SH-SY5Y (cell line): ENCODE measurements at regions not wholly inside any gene's neighbourhood (a gene's known extent, or its start where the extent isn't known, plus 50 kb on each side); places are given as distances from the start of the nearest gene placed in this dataset.

ENCODE experiments used
- GATA2 ChIP-seq: IDR thresholded peaks from 2 replicates; pipeline ENCODE4 v1.6.1; 2011; ENCODE audit warnings: mild to moderate bottlenecking, low read depth, low read length
- GATA3 ChIP-seq: IDR thresholded peaks from 2 replicates; pipeline ENCODE4 v1.6.1; 2011; ENCODE audit warnings: low read depth, mild to moderate bottlenecking, low read length, moderate library complexity

GRCh38 chr19:31543456-31543855 lies 194.2 kb upstream of the TSHZ3 start:
- TF ChIP-seq GATA2 (no peak), GATA3 (no peak)

- no peak for TF ChIP-seq GATA3
- TF ChIP-seq GATA2: no peak
Observed at GRCh38 chr19:31545777-31546176, 196.5 kb upstream of the TSHZ3 start.

- TF ChIP-seq GATA2 (no peak), GATA3 (no peak)
Observed at GRCh38 chr19:31546205-31546960, 197.1 kb upstream of the TSHZ3 start.

- no peak for TF ChIP-seq GATA2
- no peak for TF ChIP-seq GATA3
Observed at GRCh38 chr19:31548941-31549340, 199.7 kb upstream of the TSHZ3 start.

- TF ChIP-seq GATA2 (peak; percentile 68), GATA3 (peak; percentile 70)
Observed at GRCh38 chr19:31553112-31553845, 204.0 kb upstream of the TSHZ3 start.

- TF ChIP-seq GATA3: no peak
- TF ChIP-seq GATA2: no peak
Observed at GRCh38 chr19:31553846-31554215, 204.6 kb upstream of the TSHZ3 start.

- no peak for TF ChIP-seq GATA2
- TF ChIP-seq GATA3: no peak
Observed at GRCh38 chr19:31554360-31554759, 205.1 kb upstream of the TSHZ3 start.

- TF ChIP-seq GATA3 (no peak), GATA2 (no peak)
Observed at GRCh38 chr19:31555634-31556215, 206.5 kb upstream of the TSHZ3 start.

GRCh38 chr19:31559494-31559893 lies 210.3 kb upstream of the TSHZ3 start:
- TF ChIP-seq GATA2: no peak
- TF ChIP-seq GATA3: no peak

GRCh38 chr19:31560086-31561060 lies 211.1 kb upstream of the TSHZ3 start:
- no peak for TF ChIP-seq GATA2
- TF ChIP-seq GATA3: no peak

- TF ChIP-seq GATA3: no peak
- TF ChIP-seq GATA2: no peak
Observed at GRCh38 chr19:31562966-31563612, 213.9 kb upstream of the TSHZ3 start.

- no peak for TF ChIP-seq GATA2
Observed at GRCh38 chr19:31567776-31568175, 218.5 kb upstream of the TSHZ3 start.

- peak; percentile 91 for TF ChIP-seq GATA3
- TF ChIP-seq GATA2: peak; percentile 98
Observed at GRCh38 chr19:31568724-31569123, 219.5 kb upstream of the TSHZ3 start.

- TF ChIP-seq GATA2 (no peak), GATA3 (no peak)
Observed at GRCh38 chr19:31570718-31571117, 221.5 kb upstream of the TSHZ3 start.
